PC-3 (cell line): ENCODE measurements at regions not wholly inside any gene's neighbourhood (a gene's known extent, or its start where the extent isn't known, plus 50 kb on each side); places are given as distances from the start of the nearest gene placed in this dataset.

Source experiments
- ATAC-seq: fragments of 200-7000 bp; cut with Tn5 transposase; 2 replicates; pipeline ENCODE4 v1.9.1; 2020; ENCODE audit warnings: mild to moderate bottlenecking, moderate library complexity
- BruUV-seq: library from RNA; stranded (reverse); fragments of 400-500 nt; replicated peaks from 2 replicates; lab custom pipeline; 2021; lab: Mats Ljungman, UMichigan
- CTCF ChIA-PET: fragments of 300-600 bp; sonication (Branson Sonifier 250); formaldehyde crosslinking; loops from one replicate; lab custom pipeline; 2022; ENCODE audit warnings: antibody characterized with exemption; lab: Charles Lee
- POLR2A ChIA-PET: fragments of 300-600 bp; sonication (Branson Sonifier 250); formaldehyde crosslinking; loops from one replicate; lab custom pipeline; 2022; ENCODE audit warnings: antibody characterized with exemption; ENCODE audit not compliant: unreplicated experiment; lab: Charles Lee
- DNase-seq: peaks from one replicate; pipeline ENCODE4 v3.0.0-alpha.2; 2015
- H2AFZ ChIP-seq: fragments of 300-600 bp; sonication (generic); 2 replicates; pipeline ENCODE4 v1.6.0; 2016; ENCODE audit warnings: antibody characterized with exemption, low read length
- H3F3A ChIP-seq: fragments of 300-600 bp; sonication (generic); one replicate; pipeline ENCODE4 v1.6.0; 2017; ENCODE audit warnings: antibody characterized with exemption, low read length, control low read depth, mild to moderate bottlenecking; ENCODE audit not compliant: unreplicated experiment
- H3K27ac ChIP-seq: fragments of 300-600 bp; sonication (generic); 2 replicates; pipeline ENCODE4 v1.5.1; 2016; ENCODE audit warnings: mild to moderate bottlenecking, low read length
- H3K27me3 ChIP-seq: fragments of 300-600 bp; sonication (generic); 2 replicates; pipeline ENCODE4 v1.6.1; 2016; ENCODE audit warnings: low read length, mixed read lengths
- H3K36me3 ChIP-seq: fragments of 300-600 bp; sonication (generic); 2 replicates; pipeline ENCODE4 v1.6.1; 2016; ENCODE audit warnings: low read depth, mixed run types, low read length, mixed read lengths
- H3K4me1 ChIP-seq: fragments of 300-600 bp; sonication (generic); 2 replicates; pipeline ENCODE4 v1.5.1; 2016; ENCODE audit warnings: low read length; ENCODE audit not compliant: insufficient read depth
- H3K4me2 ChIP-seq: fragments of 300-600 bp; sonication (generic); 2 replicates; pipeline ENCODE4 v1.6.0; 2016; ENCODE audit warnings: low read length
- H3K4me3 ChIP-seq: fragments of 300-600 bp; sonication (generic); 2 replicates; pipeline ENCODE4 v1.5.1; 2016; ENCODE audit warnings: mild to moderate bottlenecking, low read length, mixed read lengths
- H3K79me2 ChIP-seq: fragments of 300-600 bp; sonication (generic); 2 replicates; pipeline ENCODE4 v1.6.1; 2017; ENCODE audit warnings: low read length, mixed read lengths
- H3K9ac ChIP-seq: fragments of 300-600 bp; sonication (generic); 2 replicates; pipeline ENCODE4 v1.6.0; 2016; ENCODE audit warnings: mild to moderate bottlenecking, low read length
- H3K9me2 ChIP-seq: fragments of 300-600 bp; sonication (generic); replicated peaks from 2 replicates; pipeline ENCODE4 v1.6.1; 2016; ENCODE audit warnings: mixed run types, low read length, mixed read lengths
- H3K9me3 ChIP-seq: fragments of 300-600 bp; sonication (generic); 2 replicates; pipeline ENCODE4 v1.6.1; 2016; ENCODE audit warnings: low read length, mixed read lengths
- H4K20me1 ChIP-seq: fragments of 300-600 bp; sonication (generic); 2 replicates; pipeline ENCODE4 v1.6.1; 2016; ENCODE audit warnings: low read length, mixed read lengths
- CTCF ChIP-seq: fragments of 300-600 bp; sonication (generic); conservative IDR thresholded peaks from 2 replicates; pipeline ENCODE4 v1.5.1; 2017; ENCODE audit warnings: antibody characterized with exemption, low read depth, mild to moderate bottlenecking, low read length
- EZH2 ChIP-seq: fragments of 300-600 bp; sonication (generic); IDR thresholded peaks from one replicate; pipeline ENCODE4 v1.6.1; 2017; ENCODE audit warnings: antibody characterized with exemption, mild to moderate bottlenecking, low read length; ENCODE audit not compliant: unreplicated experiment
- EZH2phosphoT487 ChIP-seq: fragments of 300-600 bp; sonication (generic); IDR thresholded peaks from 2 replicates; pipeline ENCODE4 v1.6.1; 2018; ENCODE audit warnings: mild to moderate bottlenecking, antibody characterized with exemption, low read length, borderline replicate concordance
- intact Hi-C: fragments of 100-400 bp; cut with micrococcal nuclease; formaldehyde crosslinking; loops from 2 replicates; pipeline ENCODE4 v1.9.0; 2023

GRCh38 chr12:59147791-59148190 lies 227.5 kb upstream of the LRIG3 start:
- TF ChIP-seq CTCF (no peak), EZH2phosphoT487 (no peak), EZH2 (no peak)
- Histone ChIP-seq H3K79me2 (no peaks in the 10 kb centered on the region), H3K9me3 (no peaks in the 10 kb centered on the region), H4K20me1 (no peaks in the 10 kb centered on the region), H3K9me2 (no peaks in the 10 kb centered on the region), H3K36me3 (no peaks in the 10 kb centered on the region), H3K27ac (no peak overlapping the region), H3F3A (no peaks in the 10 kb centered on the region), H3K9ac (no peak overlapping the region), H3K4me2 (no peak overlapping the region), H3K4me1 (no peaks in the 10 kb centered on the region), H3K4me3 (no peak overlapping the region), H3K27me3 (no peaks in the 10 kb centered on the region), H2AFZ (no peak overlapping the region)
- no peak for DNase-seq
- CTCF ChIA-PET, result no interaction called here
- intact Hi-C loops, result no loop called here
- BruUV-seq, result no TSS peak
- POLR2A ChIA-PET, result no interaction called here
- ATAC-seq, result no peak

GRCh38 chr12:59142183-59142790 lies 222.0 kb upstream of the LRIG3 start:
- Histone ChIP-seq H3K27ac (no peak overlapping the region), H3K9me3 (no peaks in the 10 kb centered on the region), H3K27me3 (no peaks in the 10 kb centered on the region), H2AFZ (no peak overlapping the region), H3K4me3 (no peak overlapping the region), H3K4me2 (no peak overlapping the region), H3F3A (no peaks in the 10 kb centered on the region), H3K9ac (no peak overlapping the region), H3K36me3 (no peaks in the 10 kb centered on the region), H3K9me2 (no peaks in the 10 kb centered on the region), H3K4me1 (no peaks in the 10 kb centered on the region), H3K79me2 (no peaks in the 10 kb centered on the region), H4K20me1 (no peaks in the 10 kb centered on the region)
- no peak for TF ChIP-seq EZH2
- TF ChIP-seq EZH2phosphoT487, result no peak
- no peak for TF ChIP-seq CTCF
- DNase-seq, result no peak
- ChIA-PET POLR2A (no interaction called here), CTCF (no interaction called here)
- intact Hi-C loops, result no loop called here
- no TSS peak for BruUV-seq
- ATAC-seq, result no peak

GRCh38 chr12:59134750-59135149 lies 214.4 kb upstream of the LRIG3 start:
- Histone ChIP-seq H3K9me2 (no peaks in the 10 kb centered on the region), H3K9ac (no peak overlapping the region), H3K4me1 (no peaks in the 10 kb centered on the region), H4K20me1 (no peaks in the 10 kb centered on the region), H3F3A (no peaks in the 10 kb centered on the region), H3K79me2 (no peaks in the 10 kb centered on the region), H3K27ac (no peak overlapping the region), H3K4me3 (no peak overlapping the region), H3K27me3 (no peaks in the 10 kb centered on the region), H3K9me3 (no peaks in the 10 kb centered on the region), H2AFZ (no peak overlapping the region), H3K4me2 (no peak overlapping the region), H3K36me3 (no peaks in the 10 kb centered on the region)
- CTCF ChIA-PET, result no interaction called here
- no peak for ATAC-seq
- intact Hi-C loops, result no loop called here
- POLR2A ChIA-PET, result no interaction called here
- BruUV-seq, result no TSS peak
- TF ChIP-seq CTCF (no peak), EZH2phosphoT487 (no peak), EZH2 (no peak)
- no peak for DNase-seq
